Mucosa of descending colon (tissue), 3 donors: ENCODE measurements at regions not wholly inside any gene's neighbourhood (a gene's known extent, or its start where the extent isn't known, plus 50 kb on each side); places are given as distances from the start of the nearest gene placed in this dataset.
"Not testable (repeated sequence)": the region's sequence is repeated elsewhere in the genome, so short reads cannot be mapped to it uniquely, and the experiment has no call there.

Experiments used
- ATAC-seq: fragments of 200-7000 bp; cut with Tn5 transposase; one replicate; pipeline ENCODE4 v1.9.1; 2020; ENCODE audit warnings: mild to moderate bottlenecking, moderate library complexity
- DNase-seq, 3 donors: peaks; one replicate each; pipeline ENCODE4 v3.0.0-alpha.2; 2020
- H3K36me3 ChIP-seq: fragments of 200-600 bp; one replicate; pipeline ENCODE4 v1.8.0; 2021; ENCODE audit warnings: low read depth, mild to moderate bottlenecking
- H3K4me1 ChIP-seq: fragments of 200-600 bp; one replicate; pipeline ENCODE4 v1.8.0; 2021; ENCODE audit warnings: low read depth, mild to moderate bottlenecking
- H3K4me3 ChIP-seq: fragments of 200-600 bp; one replicate; pipeline ENCODE4 v1.8.0; 2021; ENCODE audit warnings: mild to moderate bottlenecking
- H3K9me3 ChIP-seq: fragments of 200-600 bp; one replicate; pipeline ENCODE4 v1.8.0; 2021; ENCODE audit warnings: mild to moderate bottlenecking
- intact Hi-C, 2 donors: fragments of 100-400 bp; cut with DNase I in 1 of 2; cut with micrococcal nuclease in 1 of 2; formaldehyde crosslinking; loops; one replicate each; pipeline versions ENCODE4 v1.11.0 to v1.11.1; 2022; cut with DNase I, micrococcal nuclease
- TF ChIP-seq, protein P1 (sequence below): fragments of 200-600 bp; IDR thresholded peaks from one replicate; pipeline ENCODE4 v1.8.0; 2022; ENCODE audit warnings: antibody characterized with exemption, mild to moderate bottlenecking
- donor health status: DM: no; HTN: no; CAD: no; lungs with moderate emphysema.
- donor health status: DM: no; HTN: no; CAD: no.
- donor health status: DM: no; HTN: yes; CAD: no.

DNA sequence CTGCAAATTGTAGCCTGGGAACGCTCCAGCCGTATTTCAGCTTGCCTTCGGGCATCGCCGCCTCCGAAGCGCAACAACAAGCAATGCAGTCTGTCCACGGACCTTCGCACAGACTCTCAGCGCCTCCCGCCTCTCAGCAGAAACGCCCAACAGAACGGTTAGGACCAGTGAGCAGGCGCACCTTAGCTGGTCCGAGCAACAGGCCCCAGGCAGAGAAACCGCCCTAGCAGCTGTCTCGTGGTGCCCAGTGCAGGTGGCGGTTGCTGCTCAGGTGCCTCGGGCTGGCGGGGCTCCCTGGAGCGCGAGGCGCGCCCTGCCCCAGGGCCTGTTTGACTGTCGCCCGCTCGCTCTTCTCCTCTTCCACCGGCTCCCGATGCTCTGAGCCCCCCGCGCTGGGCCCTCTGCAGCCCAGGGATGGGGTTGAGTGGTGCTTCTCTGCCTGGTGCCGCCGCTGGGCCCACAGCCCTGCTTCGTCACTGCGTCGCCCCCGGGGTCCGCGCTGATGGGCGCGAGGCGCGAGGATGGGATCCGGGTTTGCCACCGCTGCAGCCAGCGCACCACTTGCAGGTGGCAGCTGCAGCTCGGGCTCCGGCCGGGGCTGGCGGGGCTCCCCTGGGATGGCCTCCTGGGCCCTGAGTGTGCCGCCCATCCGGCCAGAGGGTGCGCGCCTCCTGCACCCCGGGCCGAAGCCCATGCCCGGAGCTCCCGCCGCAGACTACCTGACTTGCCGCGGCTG is 268.4 kb upstream of the FRG2C start:
- Histone ChIP-seq H3K36me3 (no peaks in the 10 kb centered on the region), H3K4me3 (no peak overlapping the region), H3K9me3 (no peaks in the 10 kb centered on the region), H3K4me1 (peaks cover 7% of the 10 kb centered on the region)
- intact Hi-C loops, result no loop called here
- ATAC-seq, result no peak
- TF ChIP-seq, protein P1, sequence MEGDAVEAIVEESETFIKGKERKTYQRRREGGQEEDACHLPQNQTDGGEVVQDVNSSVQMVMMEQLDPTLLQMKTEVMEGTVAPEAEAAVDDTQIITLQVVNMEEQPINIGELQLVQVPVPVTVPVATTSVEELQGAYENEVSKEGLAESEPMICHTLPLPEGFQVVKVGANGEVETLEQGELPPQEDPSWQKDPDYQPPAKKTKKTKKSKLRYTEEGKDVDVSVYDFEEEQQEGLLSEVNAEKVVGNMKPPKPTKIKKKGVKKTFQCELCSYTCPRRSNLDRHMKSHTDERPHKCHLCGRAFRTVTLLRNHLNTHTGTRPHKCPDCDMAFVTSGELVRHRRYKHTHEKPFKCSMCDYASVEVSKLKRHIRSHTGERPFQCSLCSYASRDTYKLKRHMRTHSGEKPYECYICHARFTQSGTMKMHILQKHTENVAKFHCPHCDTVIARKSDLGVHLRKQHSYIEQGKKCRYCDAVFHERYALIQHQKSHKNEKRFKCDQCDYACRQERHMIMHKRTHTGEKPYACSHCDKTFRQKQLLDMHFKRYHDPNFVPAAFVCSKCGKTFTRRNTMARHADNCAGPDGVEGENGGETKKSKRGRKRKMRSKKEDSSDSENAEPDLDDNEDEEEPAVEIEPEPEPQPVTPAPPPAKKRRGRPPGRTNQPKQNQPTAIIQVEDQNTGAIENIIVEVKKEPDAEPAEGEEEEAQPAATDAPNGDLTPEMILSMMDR, result no peak
- DNase-seq, result no peak

DNA sequence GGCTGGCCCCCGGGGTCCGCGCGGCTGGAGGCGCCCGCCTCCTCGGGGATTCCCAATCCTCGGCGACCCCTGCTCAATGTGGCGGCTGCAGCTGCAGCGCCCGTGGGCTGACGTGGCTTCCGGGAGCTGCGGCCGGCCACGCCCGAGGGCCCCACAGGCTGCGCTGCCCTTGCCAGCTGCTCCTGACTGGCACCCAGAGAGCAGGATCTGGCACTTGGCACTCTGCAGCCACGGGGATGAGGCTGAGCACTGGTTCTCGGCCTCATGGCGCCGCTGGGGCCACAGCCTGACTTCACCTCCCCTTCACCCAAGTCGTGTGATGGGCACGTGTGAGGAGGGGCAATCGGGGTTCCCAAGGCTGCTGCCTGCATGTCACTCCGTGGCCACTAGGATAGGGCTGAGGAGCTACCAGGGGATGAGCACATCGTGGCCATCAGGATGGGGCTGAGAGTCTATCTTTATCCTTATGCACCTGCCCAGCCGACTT is 267.8 kb upstream of the FRG2C start:
- H3K4me1 ChIP-seq, result peaks cover 7% of the 10 kb centered on the region
- intact Hi-C loops, result no loop called here
- TF ChIP-seq, protein P1, result no peak
- H3K9me3 ChIP-seq, result no peaks in the 10 kb centered on the region
- ATAC-seq (no peak), DNase-seq (peak in 1 of 3 donors; percentile 41)
- no peaks in the 10 kb centered on the region for H3K36me3 ChIP-seq
- no peak overlapping the region for H3K4me3 ChIP-seq

DNA sequence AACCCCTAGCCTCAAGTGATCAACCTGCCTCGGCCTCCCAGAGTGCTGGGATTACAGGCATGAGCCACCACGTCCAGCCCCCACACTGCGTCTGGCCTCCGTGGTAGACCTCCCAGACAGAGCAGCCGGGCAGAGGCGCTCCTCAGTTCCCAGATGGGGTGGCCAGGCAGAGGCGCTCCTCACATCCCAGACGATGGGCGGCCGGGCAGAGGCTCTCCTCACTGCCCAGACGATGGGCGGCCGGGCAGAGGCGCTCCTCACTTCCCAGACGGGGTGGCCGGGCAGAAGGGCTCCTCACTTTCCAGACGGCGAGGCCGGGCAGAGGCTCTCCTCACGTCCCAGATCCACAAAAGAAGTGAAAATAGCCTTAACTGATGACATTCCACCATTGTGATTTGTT is 266.6 kb upstream of the FRG2C start:
- H3K9me3 ChIP-seq, H3K4me1 ChIP-seq, ATAC-seq, H3K4me3 ChIP-seq, H3K36me3 ChIP-seq, intact Hi-C loops, DNase-seq: not testable (repeated sequence)

DNA sequence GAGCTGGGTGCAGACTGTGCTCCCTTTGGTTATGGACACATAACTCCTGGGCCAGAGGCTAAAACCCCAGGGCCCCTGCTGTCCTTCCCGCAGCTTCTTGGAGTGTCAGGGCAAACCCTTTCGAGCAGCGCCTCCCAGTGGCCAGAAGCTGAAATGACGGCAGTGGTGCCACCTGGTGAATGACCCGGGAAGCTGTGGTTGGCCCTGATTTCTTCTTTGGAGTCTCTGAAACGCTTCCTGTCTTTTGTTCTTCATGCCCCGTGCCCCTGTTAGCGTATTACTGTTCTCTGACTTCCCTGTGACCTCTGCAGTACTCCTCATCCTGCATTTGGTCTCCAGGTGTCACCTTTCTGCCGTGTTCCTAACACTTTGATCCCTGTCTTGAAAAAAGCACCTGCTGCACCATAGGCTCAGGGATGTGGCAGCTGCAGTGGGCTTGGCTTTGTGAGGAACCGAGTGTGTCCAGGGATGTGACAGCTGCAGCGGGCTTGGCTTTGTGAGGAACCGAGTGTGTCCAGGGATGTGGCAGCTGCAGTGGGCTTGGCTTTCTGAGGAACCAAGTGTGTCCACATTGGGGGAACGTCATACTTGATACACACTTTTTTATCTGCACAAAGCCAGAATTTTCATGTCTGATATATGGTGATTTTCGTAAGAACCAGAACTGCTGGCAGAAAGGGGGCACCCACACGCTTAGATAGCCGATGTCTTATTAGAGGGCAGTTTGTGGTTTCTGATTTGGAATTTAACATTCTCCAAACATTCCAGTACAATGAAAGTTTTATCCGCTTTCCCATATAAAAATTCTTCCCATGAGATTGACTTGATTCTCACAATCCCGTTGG is 241.8 kb upstream of the FRG2C start:
- peak in 2 of 3 donors; percentile 59 to 78 for DNase-seq
- H3K9me3 ChIP-seq, H3K4me3 ChIP-seq, H3K4me1 ChIP-seq, ATAC-seq, H3K36me3 ChIP-seq: not testable (repeated sequence)
- intact Hi-C loops, result loop anchor here in 1 of 2 donors (10.0 kb wide), 1 partner anchor 128 kb away; no protein-coding TSS in a partner anchor
- TF ChIP-seq, protein P1, result peak; percentile 55

DNA sequence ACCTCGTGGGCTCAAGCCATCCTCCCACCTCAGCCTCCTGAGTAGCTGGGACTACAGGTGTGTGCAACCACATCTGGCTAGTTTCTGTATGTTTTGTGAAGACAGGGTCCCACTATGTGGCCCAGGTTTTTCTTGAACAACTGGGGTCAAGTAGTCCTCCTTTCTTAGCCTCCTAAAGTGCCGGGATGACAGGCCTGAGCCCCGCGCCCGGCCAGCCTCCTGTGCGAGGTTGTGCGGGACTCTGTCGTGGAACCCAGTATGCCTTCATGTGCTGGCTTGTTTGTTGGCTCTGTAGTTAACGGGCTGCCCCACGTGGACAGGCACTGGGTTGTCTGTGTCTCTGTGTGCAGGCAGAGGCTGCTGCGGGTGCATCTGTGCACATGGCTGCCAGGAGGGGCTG is 238.7 kb upstream of the FRG2C start:
- H3K9me3 ChIP-seq, DNase-seq, H3K4me3 ChIP-seq, ATAC-seq, H3K4me1 ChIP-seq, H3K36me3 ChIP-seq: not testable (repeated sequence)
- intact Hi-C loops, result loop anchor here in 1 of 2 donors (10.0 kb wide), 1 partner anchor 131 kb away; no protein-coding TSS in a partner anchor

DNA sequence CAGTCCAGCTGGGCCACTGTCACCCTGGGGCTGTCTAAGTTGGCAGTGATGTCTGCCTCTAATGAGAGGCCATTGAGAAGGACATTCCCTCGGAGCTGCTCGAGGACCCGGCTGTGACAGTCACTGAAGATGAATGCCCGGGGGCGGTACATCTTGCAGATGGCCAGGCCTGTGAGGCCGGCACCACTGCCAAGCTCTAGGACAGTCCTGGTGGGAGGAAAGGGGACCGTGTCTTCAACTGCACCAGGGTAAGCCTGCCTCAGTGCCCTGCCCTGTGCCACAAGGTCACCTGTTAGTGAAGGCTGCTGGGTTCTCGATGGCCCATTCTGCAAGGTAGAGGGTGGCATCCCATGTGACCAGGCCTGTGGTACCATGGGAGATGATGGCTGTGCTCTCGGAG is 236.6 kb upstream of the FRG2C start:
- H3K36me3 ChIP-seq, ATAC-seq, H3K4me3 ChIP-seq, DNase-seq, H3K4me1 ChIP-seq, H3K9me3 ChIP-seq: not testable (repeated sequence)
- intact Hi-C loops, result loop anchor here in 1 of 2 donors (10.0 kb wide), 1 partner anchor 133 kb away; no protein-coding TSS in a partner anchor

DNA sequence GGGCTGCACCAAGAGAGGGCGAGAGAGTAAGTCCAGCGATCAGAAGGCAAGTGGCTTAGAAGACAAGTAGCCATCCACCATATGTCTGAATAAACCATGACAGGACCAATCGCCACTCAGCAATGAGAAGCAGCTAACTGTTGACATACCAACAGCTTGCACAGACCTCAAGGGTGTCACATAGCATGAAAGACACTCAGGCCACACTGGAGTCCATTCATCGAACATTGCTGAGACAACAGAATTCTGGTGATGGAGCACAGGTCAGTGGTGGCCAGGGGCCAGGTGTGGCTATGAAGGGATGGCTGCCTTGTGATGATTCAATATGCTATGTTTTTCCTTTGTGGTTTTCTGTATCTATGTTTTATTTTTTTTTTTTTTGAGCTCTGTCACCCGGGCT is 236.2 kb upstream of the FRG2C start:
- not testable (repeated sequence) for DNase-seq, H3K4me3 ChIP-seq, ATAC-seq, H3K4me1 ChIP-seq, H3K36me3 ChIP-seq, H3K9me3 ChIP-seq
- intact Hi-C loops, result loop anchor here in 1 of 2 donors (10.0 kb wide), 1 partner anchor 133 kb away; no protein-coding TSS in a partner anchor
